ENCODE measurements at regions not wholly inside any gene's neighbourhood (a gene's known extent, or its start where the extent isn't known, plus 50 kb on each side); places are given as distances from the start of the nearest gene placed in this dataset.

DNA sequence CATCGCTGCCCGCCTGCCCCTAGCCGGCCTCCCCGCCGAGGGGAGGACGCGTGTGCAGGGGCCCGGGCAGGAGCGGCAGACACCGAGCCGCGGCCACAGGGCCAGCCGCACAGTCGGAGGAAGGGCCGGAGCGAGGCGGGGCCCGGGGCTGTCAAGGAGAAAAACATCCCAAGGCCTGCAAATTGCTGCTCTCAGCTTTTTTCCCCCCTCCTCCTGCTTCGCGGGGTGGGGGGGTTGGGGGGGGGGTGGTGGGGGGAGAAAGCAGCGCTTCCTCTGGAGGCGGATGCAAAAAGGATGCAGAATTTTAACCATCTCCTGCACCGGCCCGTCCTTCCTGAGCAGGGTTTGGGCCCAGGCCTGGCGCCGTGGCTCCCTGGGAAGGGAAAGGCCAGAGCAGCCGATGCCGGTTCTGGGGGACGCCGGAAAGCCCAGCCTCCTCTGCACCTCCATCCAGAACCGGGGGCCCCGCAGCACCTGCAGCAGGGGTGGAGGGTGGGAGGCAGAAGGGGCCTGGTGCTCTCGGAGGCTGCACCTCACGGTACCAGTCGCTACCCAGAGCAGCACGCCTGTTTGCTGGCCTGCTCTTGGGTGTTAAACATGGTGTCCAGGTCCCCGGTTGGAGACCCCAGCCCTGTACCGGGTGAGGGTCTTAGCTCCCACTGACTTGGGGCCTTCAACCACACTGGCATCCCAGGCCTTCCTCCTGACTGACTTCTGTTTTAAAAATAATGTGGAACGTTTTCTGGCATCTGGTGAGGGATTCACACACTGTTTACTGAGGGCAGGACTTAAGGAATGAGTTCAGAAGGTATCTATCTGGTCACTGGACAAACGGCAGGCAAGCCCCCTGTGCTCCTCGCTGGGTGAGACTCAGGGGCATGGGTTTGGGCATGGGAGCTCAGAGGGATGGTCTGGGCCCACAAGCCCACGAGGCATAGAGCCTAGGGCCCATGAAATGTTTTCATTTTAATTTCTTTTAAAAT, 77.4 kb upstream of the WNT7B start:
- peak; percentile 51 for DNase-seq

DNA sequence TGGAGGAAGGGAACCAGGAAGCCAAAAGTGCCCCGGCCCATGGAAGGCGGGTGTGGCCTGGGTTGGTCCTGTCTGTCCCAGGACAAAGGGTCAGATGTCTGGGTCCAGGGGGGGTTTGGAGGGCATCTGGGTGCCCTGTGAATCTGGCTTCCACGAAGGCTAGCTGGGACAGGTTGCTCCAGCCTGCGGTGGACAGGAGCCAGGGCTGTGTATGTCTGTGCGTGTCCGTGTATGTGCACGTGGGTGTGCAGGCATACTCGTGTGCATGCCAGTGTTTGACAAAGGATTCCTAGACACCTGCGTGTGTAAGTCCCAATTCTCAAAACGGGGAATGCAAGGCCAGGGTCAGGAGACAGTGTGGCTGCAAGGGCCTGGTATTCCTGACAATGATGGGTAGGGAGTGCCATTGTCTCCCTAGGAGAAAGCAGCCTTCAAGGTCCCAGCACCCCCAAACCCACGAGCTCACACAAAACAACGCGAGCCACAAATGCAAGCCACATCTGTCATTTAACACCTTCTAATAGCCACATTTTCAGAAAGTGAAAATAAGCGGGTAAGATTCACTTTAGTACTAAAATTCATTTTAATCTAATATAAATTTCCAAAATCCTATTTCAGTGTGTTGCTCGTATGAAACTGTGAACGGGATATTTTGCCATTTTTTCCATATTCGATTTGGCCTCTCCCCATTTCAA, 78.4 kb upstream of the WNT7B start:
- no peak for DNase-seq

DNA sequence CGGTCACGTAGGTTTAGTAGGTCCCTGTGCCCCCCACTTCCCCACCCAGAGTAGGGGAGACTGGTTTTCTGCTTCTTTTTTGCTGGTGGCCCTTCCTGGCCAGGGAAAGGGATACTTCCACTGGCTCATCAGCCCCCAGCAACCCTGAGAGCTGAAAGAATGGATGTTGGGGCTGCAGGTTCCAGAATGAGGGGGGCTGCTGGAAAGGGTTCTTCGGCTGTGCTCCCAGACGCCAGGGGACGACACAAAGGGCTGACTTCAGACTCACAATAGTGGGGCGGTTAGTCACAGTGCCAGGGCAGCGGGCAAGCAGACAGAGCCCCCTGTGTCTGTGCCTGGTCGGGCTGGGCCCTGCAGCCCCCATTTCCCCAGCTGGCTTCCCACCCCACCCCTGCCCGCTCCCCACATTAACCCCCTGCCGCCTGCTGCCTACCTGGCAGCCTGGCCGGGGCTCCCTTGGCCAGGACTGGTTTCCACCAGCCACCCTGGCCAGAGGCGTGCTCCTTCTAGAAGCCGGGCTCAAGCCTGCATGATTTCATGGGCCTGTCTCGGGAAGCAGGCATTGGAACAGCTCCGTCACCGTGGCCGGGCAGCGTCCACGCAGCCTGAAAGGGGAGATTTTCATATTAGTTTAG, 79.1 kb upstream of the WNT7B start:
- DNase-seq: no peak

DNA sequence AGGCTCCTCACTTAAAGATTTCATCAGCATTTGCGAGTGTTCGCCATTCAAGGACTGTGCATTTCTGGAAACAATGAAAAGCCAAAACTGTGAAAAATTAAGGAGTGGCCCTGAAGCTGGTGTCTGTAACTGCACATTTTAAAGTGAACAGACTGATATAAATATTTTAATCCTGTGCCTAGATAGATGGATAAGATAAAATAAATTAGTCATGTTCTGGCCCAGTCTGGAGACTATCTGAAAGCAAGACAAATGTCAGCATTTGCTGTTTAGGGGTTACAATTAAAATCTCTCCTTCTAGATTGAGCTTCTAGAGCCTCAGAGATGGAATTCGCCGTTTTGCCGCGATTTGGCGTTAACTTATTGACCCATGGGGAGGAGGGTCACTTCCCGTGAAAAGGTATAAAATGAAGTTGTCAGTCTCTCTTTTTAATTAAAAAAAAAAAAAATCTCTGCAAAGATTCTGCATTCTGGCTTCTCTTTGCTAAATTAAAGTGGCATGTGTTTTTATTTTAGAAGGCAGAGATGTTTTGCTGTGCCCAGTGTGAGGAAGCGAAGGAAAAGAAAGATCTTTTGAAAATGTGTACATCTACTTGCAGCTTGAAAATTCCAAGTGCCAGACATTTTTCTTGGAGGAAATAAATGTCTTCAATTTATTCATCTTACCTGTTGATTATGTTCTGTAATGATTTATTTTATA, 79.7 kb upstream of the WNT7B start:
- no peak for DNase-seq

DNA sequence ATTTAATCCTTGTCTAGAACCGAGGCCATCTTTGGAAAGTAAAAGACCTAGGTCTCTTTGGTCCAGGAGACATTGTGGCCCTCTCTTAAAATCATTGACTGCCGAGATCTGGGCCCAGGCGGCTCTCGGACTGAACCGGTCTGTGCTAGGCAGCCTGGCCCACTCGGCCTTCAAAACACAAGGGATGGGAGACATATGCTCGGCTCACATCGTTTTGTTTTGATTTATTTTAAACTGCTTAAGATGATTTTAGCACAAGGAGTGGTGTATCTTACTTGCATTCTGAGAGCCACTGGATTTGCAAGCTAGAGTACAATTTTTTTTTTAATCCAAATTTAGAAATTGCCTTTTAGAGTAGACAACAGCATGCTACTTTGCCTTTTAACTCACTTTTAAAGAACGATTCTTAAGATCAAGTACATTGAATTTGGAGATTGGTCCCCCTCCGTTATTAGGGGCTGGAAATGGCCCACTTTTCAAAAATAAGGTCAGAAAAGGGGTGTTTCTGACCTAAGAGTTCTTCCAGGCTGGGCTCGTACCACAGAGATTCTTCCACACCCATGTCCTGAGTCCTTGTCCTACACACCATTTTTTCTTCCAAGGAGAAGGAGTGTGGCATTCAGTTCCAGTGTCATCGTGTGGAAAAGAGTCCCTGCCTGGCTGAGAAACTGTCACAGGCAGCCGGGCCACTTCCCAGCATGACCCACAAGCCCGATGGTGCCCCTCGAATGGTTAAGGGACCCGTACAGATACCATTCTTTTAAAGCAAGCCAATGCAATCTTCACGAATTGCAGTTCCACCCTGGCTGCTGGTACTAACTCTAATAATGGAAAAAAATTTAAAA, 80.5 kb upstream of the WNT7B start:
- DNase-seq: no peak

DNA sequence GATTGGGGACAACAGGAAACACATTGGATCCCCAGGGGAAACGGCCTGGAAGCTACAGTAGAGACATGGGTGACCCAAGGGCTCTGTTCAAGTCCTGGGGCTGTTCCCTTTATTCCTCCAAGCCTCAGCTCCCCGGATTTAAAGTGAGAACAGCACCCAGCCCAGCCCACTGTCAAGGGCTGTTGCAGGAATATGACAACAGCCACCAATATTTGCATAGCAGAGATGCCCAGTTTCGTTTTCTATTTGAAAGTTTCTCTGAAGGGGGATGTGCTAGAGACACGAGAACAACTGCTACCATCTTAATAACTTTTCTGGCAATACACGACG, 81.1 kb upstream of the WNT7B start:
- peak; percentile 66 for DNase-seq

DNA sequence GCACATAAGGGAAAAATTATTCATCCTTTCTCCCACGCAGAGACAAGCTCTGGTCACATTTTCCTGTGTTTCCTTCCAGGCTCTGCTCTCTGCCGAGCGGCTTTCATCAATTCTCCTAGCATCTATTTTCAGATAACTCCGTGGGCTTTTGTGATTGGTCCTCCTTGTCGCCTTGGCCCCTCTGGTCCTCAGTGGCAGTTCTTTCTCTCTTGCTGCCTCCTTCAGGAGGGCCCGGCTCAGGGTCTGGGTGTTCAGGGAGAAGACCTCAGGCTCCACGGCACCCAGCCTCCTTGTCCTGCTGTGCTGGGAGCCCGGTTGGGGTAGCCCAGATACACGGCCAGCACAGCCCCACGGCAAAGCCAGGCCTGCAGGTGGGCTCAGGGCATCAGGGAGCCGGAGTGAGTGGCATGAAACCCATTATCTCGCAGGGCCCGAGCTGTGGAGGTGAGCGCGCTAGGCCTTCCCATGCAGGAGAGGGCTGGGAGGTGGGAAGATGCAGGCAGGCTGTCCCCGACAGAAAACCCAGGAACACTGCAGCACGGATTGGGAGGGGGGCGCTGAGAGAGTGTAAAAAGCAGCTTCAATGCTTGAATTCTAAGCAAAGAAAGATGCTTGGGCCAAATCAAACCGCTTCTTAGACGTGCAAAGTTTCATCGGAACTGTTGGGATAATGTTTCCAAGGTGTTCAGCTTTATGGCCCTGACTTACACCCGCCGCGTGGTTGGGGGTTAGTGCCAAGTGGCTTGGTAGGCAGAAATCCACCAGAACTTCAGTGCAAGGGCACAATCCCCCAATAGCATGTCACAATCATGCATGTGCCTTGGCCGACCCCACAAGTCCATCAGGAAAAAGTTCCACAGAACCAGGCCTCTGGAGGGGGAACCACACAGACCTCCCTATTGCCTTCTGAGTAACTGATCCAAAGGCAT, 81.9 kb upstream of the WNT7B start:
- no peak for DNase-seq

DNA sequence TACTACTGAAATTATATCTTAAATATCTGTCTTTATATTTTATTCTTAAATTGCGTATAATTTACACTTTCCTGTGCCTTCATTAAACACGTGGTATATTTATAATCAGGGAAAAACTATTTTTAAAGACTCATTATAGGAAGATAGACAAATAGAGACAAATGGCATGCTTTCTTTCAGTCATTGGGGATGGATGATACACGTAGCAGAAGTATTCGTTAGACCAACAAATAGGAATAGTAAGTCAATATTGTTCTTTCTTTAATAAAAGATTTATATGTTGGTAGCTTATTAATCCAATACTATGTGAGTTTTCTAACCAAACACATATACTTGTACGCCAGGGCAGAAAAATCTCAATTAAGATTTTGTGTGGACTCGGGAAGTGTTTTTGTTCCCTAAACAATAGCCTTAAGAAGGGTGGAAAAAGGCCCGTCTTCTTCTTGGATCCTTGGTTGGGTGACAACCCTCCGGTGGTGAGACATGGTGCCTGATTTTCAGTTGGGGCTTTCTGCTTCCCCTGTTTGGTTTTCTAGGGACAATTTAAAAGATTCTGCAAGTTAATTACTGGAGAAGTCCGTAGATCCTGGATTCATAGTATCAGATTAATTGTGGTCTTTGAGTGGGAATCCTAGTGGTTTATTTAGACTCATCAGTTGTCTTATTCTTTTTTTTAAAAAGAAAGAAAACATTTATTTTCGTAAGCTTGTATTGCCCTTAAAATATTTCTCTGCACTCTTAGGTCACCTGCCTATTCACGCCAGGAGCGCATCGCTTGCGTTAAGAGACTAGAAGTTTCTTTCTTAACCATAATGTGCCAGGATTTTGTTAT, 83.5 kb upstream of the WNT7B start:
- no peak for DNase-seq

DNA sequence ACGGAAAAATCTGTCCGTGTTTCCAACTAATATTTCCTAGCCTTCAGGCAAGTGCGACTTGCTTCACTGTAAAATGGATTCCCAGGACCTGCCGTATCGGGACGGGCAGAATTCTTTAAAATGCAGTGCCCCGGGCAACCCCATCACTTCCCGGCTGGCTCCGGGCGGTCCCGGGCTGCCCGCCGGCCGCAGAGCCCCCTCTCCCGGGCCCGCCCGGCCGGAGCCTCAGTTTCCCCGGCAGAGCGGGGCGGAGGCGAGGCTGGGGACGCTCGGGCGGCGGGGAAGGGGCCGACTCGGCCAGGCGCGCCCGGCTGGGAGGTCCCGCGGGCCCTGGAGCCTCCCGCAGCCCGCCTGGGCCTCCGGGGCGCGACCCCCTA, 84.2 kb upstream of the WNT7B start:
- DNase-seq: no peak

DNA sequence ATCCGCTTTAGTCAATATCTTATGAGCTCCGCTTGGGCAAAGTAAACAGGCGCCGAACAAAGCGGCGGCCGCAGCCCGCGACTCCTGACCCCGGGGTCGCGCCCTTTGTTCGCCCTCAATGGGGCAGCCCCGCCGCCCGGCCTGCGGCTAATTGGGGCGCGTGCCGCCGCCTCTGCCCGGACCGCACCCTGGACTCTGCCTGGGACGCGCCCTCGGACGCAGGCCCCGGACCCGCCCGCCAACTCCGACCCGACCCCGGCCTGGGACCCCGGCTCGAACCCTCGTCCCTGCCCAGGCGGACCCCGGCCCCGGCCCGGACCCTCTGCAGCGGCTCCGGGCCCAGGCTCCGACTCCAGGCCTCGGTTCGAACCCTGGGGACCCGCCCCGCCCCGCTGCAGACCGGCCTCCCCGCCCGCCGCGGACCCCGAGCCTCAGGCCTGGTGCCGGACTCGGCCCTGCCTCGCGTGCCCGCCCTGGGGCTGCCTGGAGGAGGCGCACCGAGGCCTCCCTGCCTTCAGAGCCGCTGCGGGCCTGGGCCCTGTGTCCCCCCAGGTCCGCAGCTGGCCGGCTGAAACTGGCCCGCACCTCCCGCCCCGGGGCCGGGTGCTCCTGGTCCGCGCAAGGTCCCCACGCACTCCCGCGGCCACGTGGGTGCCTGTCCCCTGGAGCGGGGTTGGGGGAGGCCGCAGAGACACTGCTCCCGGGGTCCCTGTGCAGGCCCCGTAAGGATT, 84.7 kb upstream of the WNT7B start:
- DNase-seq: no peak

DNA sequence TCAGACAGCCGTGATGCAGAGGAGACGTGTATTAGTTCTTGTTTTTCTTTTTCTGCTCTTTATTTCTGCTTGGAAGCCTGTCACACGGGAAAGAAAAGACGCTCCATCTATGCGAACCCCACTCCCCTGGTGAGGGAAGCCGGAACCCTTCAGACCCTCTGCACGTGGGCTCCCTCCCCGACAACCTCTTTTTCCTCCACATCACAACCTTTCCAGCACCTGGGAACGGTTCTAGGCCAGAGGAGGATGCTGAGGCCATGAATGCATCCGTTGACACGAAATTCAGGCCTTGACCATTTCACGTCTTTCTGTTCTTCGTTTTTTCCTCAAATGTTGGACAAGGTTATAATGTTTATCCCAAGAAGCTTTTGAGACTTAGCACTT, 85.3 kb upstream of the WNT7B start:
- no peak for DNase-seq

DNA sequence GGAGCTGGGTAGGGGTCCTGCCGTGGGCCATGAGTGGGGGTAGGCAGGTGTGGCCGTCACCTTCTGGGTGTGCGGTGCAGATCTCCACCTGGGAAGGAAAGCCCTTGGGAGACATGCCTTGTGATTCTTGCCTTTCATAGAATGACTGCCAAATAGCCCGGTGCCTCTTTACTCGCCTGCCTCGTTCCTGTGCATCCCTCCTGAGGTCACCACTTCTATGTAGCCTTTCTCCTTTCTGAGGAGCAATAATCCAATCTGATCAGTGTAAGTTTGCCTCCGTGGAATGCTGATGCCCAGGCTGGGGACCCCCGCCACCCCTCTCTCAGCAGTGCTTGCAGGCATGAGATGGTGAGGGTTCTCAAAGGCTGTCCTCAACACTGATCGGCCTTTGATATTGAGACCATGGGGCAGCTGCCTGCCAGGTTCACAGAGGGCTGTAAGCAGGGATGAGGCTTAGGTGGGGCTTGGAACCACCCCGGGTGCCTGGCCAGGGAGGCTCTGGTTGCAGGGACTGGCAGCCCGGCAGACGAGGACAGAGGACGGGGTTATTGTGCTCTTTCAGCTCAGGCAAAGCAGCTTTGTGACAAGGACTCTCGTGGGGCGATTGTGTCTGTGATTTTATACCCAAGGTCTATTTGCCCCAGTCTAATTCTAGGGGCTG, 86.1 kb upstream of the WNT7B start:
- no peak for DNase-seq

DNA sequence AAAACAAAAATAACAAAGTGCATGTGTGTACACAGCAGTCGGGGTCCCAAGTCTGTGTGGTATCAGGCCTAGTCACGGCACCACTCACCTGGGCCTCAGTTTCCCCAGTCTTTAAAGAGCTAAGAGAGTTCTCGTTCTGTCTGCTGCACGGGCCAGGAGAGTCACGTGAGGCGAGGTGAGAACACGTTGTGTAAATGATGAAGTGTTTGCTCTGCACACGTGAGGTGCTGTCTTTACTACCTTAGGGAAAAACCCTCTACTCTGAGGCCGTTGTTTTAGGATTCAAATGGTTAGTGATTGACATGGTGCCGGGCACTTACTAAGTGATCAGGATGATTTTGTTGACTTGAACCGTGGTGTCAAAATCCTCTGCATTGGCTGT, 86.5 kb upstream of the PPARA start:
- no peak for DNase-seq

DNA sequence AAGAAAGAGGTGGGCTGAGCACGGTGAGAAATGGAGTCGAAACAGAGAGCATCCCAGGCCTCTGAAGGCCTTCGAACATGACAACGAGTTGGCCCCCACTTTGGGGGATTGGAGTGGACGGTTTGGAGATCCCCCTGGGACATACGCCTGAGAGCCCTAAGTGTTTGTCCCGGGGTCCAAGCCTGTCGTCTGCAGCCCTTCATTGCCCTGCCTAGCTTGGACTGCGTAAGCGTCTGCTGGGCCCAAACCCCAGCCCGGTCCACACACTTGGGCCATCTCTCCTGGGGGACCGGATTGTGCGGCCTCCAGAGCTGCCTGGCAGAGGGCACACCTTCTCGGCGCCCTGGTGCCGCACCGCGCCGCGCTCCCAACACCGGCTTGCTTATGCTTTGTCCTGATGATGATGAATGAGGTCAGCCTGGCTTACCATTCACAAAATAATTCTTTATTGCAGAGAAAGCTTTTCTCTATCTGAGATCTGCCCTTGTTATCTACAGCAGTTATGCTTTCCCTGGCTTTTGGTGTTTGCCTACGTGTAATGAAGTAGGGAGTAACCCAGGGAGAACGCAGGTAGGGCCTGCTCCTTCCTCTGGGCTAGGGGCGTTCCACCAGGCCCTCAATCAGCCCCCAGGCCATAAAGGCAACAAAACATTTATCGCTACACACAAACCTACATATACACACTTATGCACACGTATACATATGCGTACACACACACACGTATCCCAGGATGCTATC, 85.9 kb upstream of the PPARA start:
- DNase-seq: no peak

DNA sequence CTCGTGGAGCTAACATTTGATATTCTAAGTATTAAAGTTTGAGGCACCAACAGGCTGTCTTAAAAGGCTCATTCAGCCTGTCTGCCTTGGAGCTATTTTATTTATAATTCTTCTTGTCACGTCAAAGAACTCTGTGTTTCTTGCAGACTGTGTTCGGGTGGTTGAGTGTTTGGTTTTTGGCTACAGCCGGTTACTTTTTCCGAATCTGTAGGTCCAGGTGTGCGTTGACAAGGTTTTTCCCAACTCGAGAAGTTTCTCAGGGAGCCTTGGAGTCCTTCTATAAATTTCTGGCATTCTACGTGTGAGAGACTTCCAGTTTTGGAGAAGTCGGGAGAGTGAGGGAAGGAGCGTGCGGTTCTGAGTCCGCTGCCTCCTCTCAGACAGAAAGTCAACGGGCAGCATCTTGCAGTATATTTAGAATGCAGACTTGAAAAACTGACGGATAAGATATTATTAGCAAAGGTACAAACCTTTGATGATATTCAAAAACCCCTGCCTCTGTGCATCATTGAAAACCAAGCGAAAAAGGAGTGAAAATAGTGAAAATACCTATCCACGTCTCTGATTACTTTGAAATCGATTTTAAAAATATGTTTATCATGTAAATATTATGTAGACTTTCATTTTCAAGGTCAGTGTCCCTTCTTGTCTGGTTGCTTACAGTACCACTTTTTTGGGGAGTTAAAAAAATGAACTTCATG, 85.2 kb upstream of the PPARA start:
- no peak for DNase-seq

DNA sequence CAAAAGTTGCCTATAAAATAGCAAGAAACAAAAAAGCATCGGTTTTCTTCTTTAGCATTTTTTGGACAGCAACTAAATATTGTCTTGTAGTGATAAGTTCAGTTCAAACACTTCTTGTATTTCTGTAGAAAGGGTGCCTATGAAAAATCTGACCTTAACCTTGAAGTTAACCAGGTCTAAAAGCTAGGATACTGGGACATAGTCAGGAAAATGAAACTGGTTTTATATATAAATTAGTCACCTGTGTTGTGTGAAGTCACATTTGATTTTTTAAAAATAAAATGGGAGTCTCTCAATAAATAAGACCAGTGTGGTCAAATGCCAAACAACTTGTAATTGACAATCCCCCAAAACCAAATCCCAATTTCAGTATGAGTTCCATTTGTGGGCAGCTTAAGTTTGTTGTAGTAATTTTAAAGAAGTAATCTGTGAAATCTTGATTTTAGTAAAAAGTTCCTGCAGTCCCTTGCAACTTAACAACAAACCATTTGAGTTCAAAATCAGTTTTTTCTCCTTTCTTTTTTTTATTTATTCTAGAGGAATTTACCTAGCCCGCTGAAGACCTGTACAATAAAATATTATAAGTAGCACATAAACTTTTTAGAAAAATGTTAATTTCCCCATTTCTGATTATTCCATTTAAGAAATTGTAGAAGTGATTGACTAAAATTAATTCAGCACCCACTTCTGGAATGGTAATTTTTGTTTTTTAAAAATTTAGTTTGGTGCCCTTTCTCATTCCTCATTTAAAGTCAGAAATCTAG, 84.5 kb upstream of the PPARA start:
- DNase-seq: no peak

DNA sequence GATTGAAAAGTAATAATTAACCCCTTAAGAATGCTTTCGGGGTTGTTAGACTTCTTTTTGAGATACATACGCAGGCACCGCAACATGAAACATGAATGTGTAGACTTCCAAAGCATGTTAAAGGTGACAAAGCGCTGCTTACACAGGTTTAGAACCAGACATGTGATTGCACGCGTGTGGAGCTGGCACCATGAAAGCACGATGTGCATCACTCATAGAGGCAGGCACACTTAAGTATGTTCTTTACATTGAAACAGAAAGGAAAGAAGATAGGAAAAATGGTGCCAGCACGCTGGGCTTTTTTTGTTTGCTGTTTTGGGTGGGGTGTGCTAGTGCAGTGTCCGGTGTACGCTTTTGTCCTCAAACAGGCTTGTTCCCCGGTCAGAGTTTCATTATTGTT, 83.6 kb upstream of the PPARA start:
- DNase-seq: no peak

All from CD4-positive, alpha-beta T cell treated with Interleukin-4 for 4 hours (primary cell).